Activated T-helper 1 cell treated with anti-CD3 and anti-CD28 coated beads, Interleukin-12 subunit alpha, Interleukin-12 subunit beta, Interleukin-2, Interleukin-4 antibody, amounts not matched to agents 30 ng/mL and 10 ng/mL and 1 ng/mL, durations not matched to agents 14 hours and 24 hours and 36 hours (primary cell): ENCODE measurements at regions not wholly inside any gene's neighbourhood (a gene's known extent, or its start where the extent isn't known, plus 50 kb on each side); places are given as distances from the start of the nearest gene placed in this dataset.
"Not testable (repeated sequence)": the region's sequence is repeated elsewhere in the genome, so short reads cannot be mapped to it uniquely, and the experiment has no call there.

ENCODE experiments used
- DNase-seq: peaks from one replicate; pipeline ENCODE4 v3.0.0; 2021; ENCODE audit warnings: low spot score
- H3K27ac Mint-ChIP-seq: one replicate; pipeline ENCODE4 v1.8.0; 2021; ENCODE audit warnings: mild to moderate bottlenecking, mixed read lengths
- H3K27me3 Mint-ChIP-seq: one replicate; pipeline ENCODE4 v1.8.0; 2022; ENCODE audit warnings: mild to moderate bottlenecking, moderate library complexity, mixed read lengths; ENCODE audit not compliant: insufficient read depth
- H3K36me3 Mint-ChIP-seq: one replicate; pipeline ENCODE4 v1.8.0; 2021; ENCODE audit warnings: low read depth, mixed read lengths
- H3K4me1 Mint-ChIP-seq: one replicate; pipeline ENCODE4 v1.8.0; 2021; ENCODE audit warnings: low read depth, mixed read lengths
- H3K4me3 Mint-ChIP-seq: one replicate; pipeline ENCODE4 v1.8.0; 2021; ENCODE audit warnings: mild to moderate bottlenecking, moderate library complexity, mixed read lengths
- H3K9me3 Mint-ChIP-seq: one replicate; pipeline ENCODE4 v1.8.0; 2021; ENCODE audit warnings: mixed read lengths
- intact Hi-C: fragments of 100-400 bp; cut with micrococcal nuclease; formaldehyde crosslinking; loops from one replicate; pipeline ENCODE4 v1.15.1; 2024

GRCh38 chr7:142508251-142508650 is 241.0 kb upstream of the PRSS1 start:
- Mint-ChIP-seq H3K4me1 (peaks cover 5% of the 10 kb centered on the region), H3K9me3 (no peaks in the 10 kb centered on the region), H3K27me3 (peaks cover 4% of the 10 kb centered on the region), H3K27ac (no peak overlapping the region), H3K36me3 (no peaks in the 10 kb centered on the region), H3K4me3 (no peak overlapping the region)
- intact Hi-C loops: no loop called here
- no peak for DNase-seq

GRCh38 chr7:142507799-142508198 is 241.5 kb upstream of the PRSS1 start:
- peaks cover 4% of the 10 kb centered on the region for H3K27me3 Mint-ChIP-seq
- no peaks in the 10 kb centered on the region for H3K36me3 Mint-ChIP-seq
- H3K9me3 Mint-ChIP-seq: no peaks in the 10 kb centered on the region
- intact Hi-C loops: no loop called here
- no peak overlapping the region for H3K4me3 Mint-ChIP-seq
- no peak for DNase-seq
- H3K4me1 Mint-ChIP-seq: peaks cover 5% of the 10 kb centered on the region
- H3K27ac Mint-ChIP-seq: no peak overlapping the region

- H3K4me3 Mint-ChIP-seq, H3K27ac Mint-ChIP-seq, intact Hi-C loops, H3K9me3 Mint-ChIP-seq, H3K27me3 Mint-ChIP-seq, H3K4me1 Mint-ChIP-seq, DNase-seq, H3K36me3 Mint-ChIP-seq: not testable (repeated sequence)
Observed at GRCh38 chr7:142507066-142507465, 242.2 kb upstream of the PRSS1 start.

GRCh38 chr7:142506601-142507000 is 242.7 kb upstream of the PRSS1 start:
- no peak overlapping the region for H3K27ac Mint-ChIP-seq
- no peaks in the 10 kb centered on the region for H3K9me3 Mint-ChIP-seq
- H3K4me3 Mint-ChIP-seq: no peak overlapping the region
- intact Hi-C loops: no loop called here
- no peak for DNase-seq
- peaks cover 5% of the 10 kb centered on the region for H3K4me1 Mint-ChIP-seq
- H3K27me3 Mint-ChIP-seq: peaks cover 4% of the 10 kb centered on the region
- H3K36me3 Mint-ChIP-seq: no peaks in the 10 kb centered on the region

- H3K36me3 Mint-ChIP-seq, H3K27ac Mint-ChIP-seq, intact Hi-C loops, DNase-seq, H3K9me3 Mint-ChIP-seq, H3K27me3 Mint-ChIP-seq, H3K4me3 Mint-ChIP-seq: not testable (repeated sequence)
- peaks cover 21% of the 10 kb centered on the region for H3K4me1 Mint-ChIP-seq
Observed at GRCh38 chr7:142503949-142504348, 245.3 kb upstream of the PRSS1 start.

GRCh38 chr7:142503036-142503435 is 245.2 kb upstream of the PRSS58 start:
- H3K36me3 Mint-ChIP-seq: no peaks in the 10 kb centered on the region
- peaks cover 8% of the 10 kb centered on the region for H3K27me3 Mint-ChIP-seq
- H3K4me3 Mint-ChIP-seq: no peak overlapping the region
- no peak for DNase-seq
- intact Hi-C loops: no loop called here
- peaks cover 17% of the 10 kb centered on the region for H3K4me1 Mint-ChIP-seq
- no peaks in the 10 kb centered on the region for H3K9me3 Mint-ChIP-seq
- H3K27ac Mint-ChIP-seq: no peak overlapping the region

GRCh38 chr7:142501434-142501833 is 243.6 kb upstream of the PRSS58 start:
- peaks cover 11% of the 10 kb centered on the region for H3K27me3 Mint-ChIP-seq
- DNase-seq: no peak
- intact Hi-C loops: no loop called here
- H3K27ac Mint-ChIP-seq: no peak overlapping the region
- H3K9me3 Mint-ChIP-seq: no peaks in the 10 kb centered on the region
- peaks cover 22% of the 10 kb centered on the region for H3K4me1 Mint-ChIP-seq
- no peak overlapping the region for H3K4me3 Mint-ChIP-seq
- H3K36me3 Mint-ChIP-seq: no peaks in the 10 kb centered on the region

GRCh38 chr7:142500366-142500765 is 242.5 kb upstream of the PRSS58 start:
- peaks cover 26% of the 10 kb centered on the region for H3K4me1 Mint-ChIP-seq
- intact Hi-C loops: no loop called here
- no peaks in the 10 kb centered on the region for H3K9me3 Mint-ChIP-seq

GRCh38 chr7:142499635-142500034 is 241.8 kb upstream of the PRSS58 start:
- no peaks in the 10 kb centered on the region for H3K9me3 Mint-ChIP-seq
- DNase-seq: no peak
- H3K27ac Mint-ChIP-seq: peak overlapping the region; percentile 25
- intact Hi-C loops: loop anchor here (5.0 kb wide), 2 partner anchors 42 to 308 kb away; no protein-coding TSS in a partner anchor
- peaks cover 7% of the 10 kb centered on the region for H3K27me3 Mint-ChIP-seq
- H3K4me3 Mint-ChIP-seq: peak overlapping the region; percentile 15
- no peaks in the 10 kb centered on the region for H3K36me3 Mint-ChIP-seq
- peaks cover 26% of the 10 kb centered on the region for H3K4me1 Mint-ChIP-seq

More at GRCh38 chr7:142500366-142500765, 242.5 kb upstream of the PRSS58 start:
- Mint-ChIP-seq H3K36me3 (no peaks in the 10 kb centered on the region), H3K27ac (peak overlapping the region; percentile 41), H3K27me3 (peaks cover 11% of the 10 kb centered on the region), H3K4me3 (peak overlapping the region; percentile 15)
- DNase-seq: no peak

- no peak for DNase-seq
- Mint-ChIP-seq H3K27ac (no peak overlapping the region), H3K9me3 (no peaks in the 10 kb centered on the region), H3K4me3 (no peak overlapping the region), H3K4me1 (peaks cover 26% of the 10 kb centered on the region), H3K27me3 (peaks cover 7% of the 10 kb centered on the region), H3K36me3 (no peaks in the 10 kb centered on the region)
- intact Hi-C loops: loop anchor here (5.0 kb wide), 2 partner anchors 41 to 309 kb away; no protein-coding TSS in a partner anchor
Observed at GRCh38 chr7:142498364-142498763, 240.5 kb upstream of the PRSS58 start.

GRCh38 chr7:142496545-142496991 is 238.7 kb upstream of the PRSS58 start:
- no peak overlapping the region for H3K27ac Mint-ChIP-seq
- H3K4me1 Mint-ChIP-seq: peaks cover 31% of the 10 kb centered on the region

GRCh38 chr7:142495879-142496278 is 238.0 kb upstream of the PRSS58 start:
- intact Hi-C loops: loop anchor here (5.0 kb wide), 2 partner anchors 39 to 311 kb away; no protein-coding TSS in a partner anchor
- not testable (repeated sequence) for H3K4me3 Mint-ChIP-seq, DNase-seq, H3K27ac Mint-ChIP-seq, H3K27me3 Mint-ChIP-seq, H3K36me3 Mint-ChIP-seq, H3K9me3 Mint-ChIP-seq
- peaks cover 31% of the 10 kb centered on the region for H3K4me1 Mint-ChIP-seq

More at GRCh38 chr7:142496545-142496991, 238.7 kb upstream of the PRSS58 start:
- intact Hi-C loops: loop anchor here (5.0 kb wide), 2 partner anchors 39 to 311 kb away; no protein-coding TSS in a partner anchor
- H3K4me3 Mint-ChIP-seq: peak overlapping the region; percentile 32
- no peaks in the 10 kb centered on the region for H3K9me3 Mint-ChIP-seq
- H3K36me3 Mint-ChIP-seq: no peaks in the 10 kb centered on the region
- peaks cover 7% of the 10 kb centered on the region for H3K27me3 Mint-ChIP-seq
- DNase-seq: no peak

GRCh38 chr7:142495301-142495700 is 237.4 kb upstream of the PRSS58 start:
- not testable (repeated sequence) for H3K36me3 Mint-ChIP-seq
- intact Hi-C loops: loop anchor here (5.0 kb wide), 2 partner anchors 38 to 312 kb away; no protein-coding TSS in a partner anchor

GRCh38 chr7:142494021-142494420 is 236.2 kb upstream of the PRSS58 start:
- intact Hi-C loops: no loop called here
- Mint-ChIP-seq H3K4me1 (peaks cover 15% of the 10 kb centered on the region), H3K9me3 (no peaks in the 10 kb centered on the region), H3K36me3 (no peaks in the 10 kb centered on the region), H3K27me3 (peaks cover 8% of the 10 kb centered on the region), H3K4me3 (no peak overlapping the region), H3K27ac (no peak overlapping the region)
- no peak for DNase-seq

More at GRCh38 chr7:142495301-142495700, 237.4 kb upstream of the PRSS58 start:
- not testable (repeated sequence) for H3K9me3 Mint-ChIP-seq, H3K4me3 Mint-ChIP-seq, DNase-seq, H3K27ac Mint-ChIP-seq, H3K27me3 Mint-ChIP-seq
- peaks cover 25% of the 10 kb centered on the region for H3K4me1 Mint-ChIP-seq
